K562 (cell line): ENCODE measurements at regions not wholly inside any gene's neighbourhood (a gene's known extent, or its start where the extent isn't known, plus 50 kb on each side); places are given as distances from the start of the nearest gene placed in this dataset.

Experiments used
- ATAC-seq: fragments of 200-7000 bp; cut with Tn5 transposase; 3 replicates; pipeline ENCODE4 v1.9.1; 2020; ENCODE audit warnings: moderate library complexity
- BruUV-seq: library from RNA; stranded (reverse); fragments of 400-500 nt; replicated peaks from 2 replicates; lab custom pipeline; 2021; lab: Mats Ljungman, UMichigan
- CTCF ChIA-PET: fragments of 300-600 bp; formaldehyde crosslinking; extraction: SDS; loops from one replicate; lab custom pipeline; 2021; ENCODE audit warnings: low intra/inter-chr PET ratio; lab: Yijun Ruan, JAX
- POLR2A ChIA-PET: fragments of 300-600, 350-650 bp; sonication (Branson Sonifier 250); formaldehyde crosslinking; extraction: SDS; loops from one replicate; lab custom pipeline; 2021; ENCODE audit warnings: antibody characterized with exemption, inconsistent platforms; lab: Yijun Ruan, JAX
- DNase-seq, 4 experiments: peaks; one replicate each; pipeline versions ENCODE4 v3.0.0 to v3.0.0-alpha.2; 2011 to 2018; ENCODE audit warnings: low spot score in 3 of 4, mixed read lengths in 3 of 4; ENCODE audit errors: extremely low read depth in 1 of 4
- FAIRE-seq: peaks from 2 replicates; lab custom pipeline; 2011; peaks lifted over from hg19 to GRCh38; lab: Jason Lieb, UNC
- H2AFZ ChIP-seq: 2 replicates; pipeline ENCODE4 v1.6.0; 2011; ENCODE audit warnings: low read depth, low read length, control low read depth, inconsistent platforms
- H3K27ac ChIP-seq: fragments of 200-600 bp; 3 replicates; pipeline ENCODE4 v1.8.0; 2011; ENCODE audit warnings: low read depth, mild to moderate bottlenecking, control low read depth, inconsistent platforms, low read length, moderate library complexity, mixed read lengths; ENCODE audit errors: extremely low read depth
- H3K27me3 ChIP-seq, 2 experiments: fragments of 300-600 bp in 1 of 2; 2 replicates in 1 of 2; 3 replicates in 1 of 2; pipeline versions ENCODE4 v1.6.0 to v1.8.0; 2011; ENCODE audit warnings: inconsistent platforms in 2 of 2, low read length in 2 of 2, mild to moderate bottlenecking in 1 of 2, mixed read lengths in 1 of 2, moderate library complexity in 1 of 2; ENCODE audit not compliant: control insufficient read depth in 2 of 2, insufficient read depth in 2 of 2
- H3K36me3 ChIP-seq: fragments of 300-600 bp; 3 replicates; pipeline ENCODE4 v1.8.0; 2011; ENCODE audit warnings: mild to moderate bottlenecking, low read length, inconsistent platforms; ENCODE audit not compliant: control insufficient read depth, insufficient read depth
- H3K4me1 ChIP-seq, 2 experiments: fragments of 200-600 bp in 1 of 2; replicated peaks in 1 of 2; 2 replicates in 1 of 2; 3 replicates in 1 of 2; pipeline versions ENCODE4 v1.5.1 to v1.8.0; 2011; ENCODE audit warnings: inconsistent platforms in 2 of 2, low read length in 2 of 2, mild to moderate bottlenecking in 1 of 2, mixed read lengths in 1 of 2, moderate library complexity in 1 of 2; ENCODE audit not compliant: control insufficient read depth in 2 of 2, insufficient read depth in 2 of 2
- H3K4me2 ChIP-seq: 2 replicates; pipeline ENCODE4 v1.6.1; 2011; ENCODE audit warnings: low read length, control low read depth, inconsistent platforms, mixed read lengths; ENCODE audit not compliant: insufficient read depth
- H3K4me3 ChIP-seq: fragments of 200-600 bp; sonication (generic), shearing (Covaris generic); 2 replicates; pipeline ENCODE4 v1.5.1; 2016; ENCODE audit warnings: control low read depth, inconsistent platforms
- H3K79me2 ChIP-seq: fragments of 200-600 bp; 3 replicates; pipeline ENCODE4 v1.8.0; 2011; ENCODE audit warnings: low read length, inconsistent platforms; ENCODE audit not compliant: control insufficient read depth, insufficient read depth
- H3K9ac ChIP-seq, 2 experiments: 2 replicates each; pipeline versions ENCODE4 v1.6.0 to v1.6.1; 2011; ENCODE audit warnings: low read depth in 2 of 2, low read length in 2 of 2, control low read depth in 1 of 2, inconsistent platforms in 1 of 2, mild to moderate bottlenecking in 1 of 2, mixed read lengths in 1 of 2; ENCODE audit not compliant: insufficient read depth in 1 of 2
- H3K9me1 ChIP-seq: one replicate; pipeline ENCODE4 v1.6.0; 2011; ENCODE audit warnings: inconsistent platforms, mild to moderate bottlenecking, low read length, moderate library complexity; ENCODE audit not compliant: control insufficient read depth, insufficient read depth
- H3K9me3 ChIP-seq: replicated peaks from 2 replicates; pipeline ENCODE4 v1.5.1; 2011; ENCODE audit warnings: low read depth, low read length, inconsistent platforms; ENCODE audit not compliant: control insufficient read depth, insufficient read depth
- H4K20me1 ChIP-seq: replicated peaks from 2 replicates; pipeline ENCODE4 v1.6.1; 2011; ENCODE audit warnings: low read length, inconsistent platforms, mixed read lengths; ENCODE audit not compliant: control insufficient read depth, insufficient read depth
- GABPA ChIP-seq: fragments of 200-800 bp; sonication (Bioruptor generic); conservative IDR thresholded peaks from 2 replicates; pipeline ENCODE4 v1.6.1; 2016; ENCODE audit warnings: low read depth, missing genetic modification characterization, missing compliant biosample characterization
- GATAD2B ChIP-seq: fragments of 450-650 bp; IDR thresholded peaks from 2 replicates; pipeline ENCODE4 v1.6.1; 2017; ENCODE audit warnings: mild to moderate bottlenecking, borderline replicate concordance
- RB1 ChIP-seq: fragments of 450-650 bp; IDR thresholded peaks from 2 replicates; pipeline ENCODE4 v1.6.1; 2017; ENCODE audit warnings: low read depth, mild to moderate bottlenecking
- U2AF2 ChIP-seq: fragments of 200-400 bp; formaldehyde crosslinking; optimal IDR thresholded peaks from 2 replicates; pipeline ENCODE3; 2017; ENCODE audit warnings: low read depth, mild to moderate bottlenecking, low read length
- ZNF354B ChIP-seq: fragments of 250-450 bp; sonication (Bioruptor Pico); IDR thresholded peaks from 2 replicates; pipeline ENCODE4 v1.4.0; 2020
- WGBS: fragments of 100-300 bp; shearing (Covaris generic); methylation state at CpG from one replicate; pipeline ENCODE4 v1.1.6; 2016; ENCODE audit warnings: low coverage, mixed read lengths; ENCODE audit not compliant: insufficient coverage; ENCODE audit errors: missing lambda C conversion rate; 5-methylcytosine and 5-hydroxymethylcytosine counted together
- in situ Hi-C: fragments of 300-500 bp; cut with MboI; formaldehyde crosslinking; loops from 4 replicates; pipeline ENCODE4 v1.15.0; 2018; ENCODE audit warnings: inconsistent platforms, mixed read lengths
- intact Hi-C: fragments of 100-400 bp; cut with micrococcal nuclease; formaldehyde crosslinking; loops from 2 replicates; pipeline ENCODE4 v1.14.2; 2022

- ATAC-seq = no peak
- no peaks in the 10 kb centered on the region for H3K9me1 ChIP-seq
- POLR2A ChIA-PET = no interaction called here
- no peak overlapping the region for H3K27ac ChIP-seq
- no peaks in the 10 kb centered on the region for H3K79me2 ChIP-seq
- H3K36me3 ChIP-seq = no peaks in the 10 kb centered on the region
- no TSS peak for BruUV-seq
- H3K4me1 ChIP-seq = peaks cover 16% of the 10 kb centered on the region in 2 experiments; a peak in 4 of 5 replicates
- 41% methylated on average over 7 of the region's 7 CpGs for WGBS
- no peak overlapping the region for H3K9ac ChIP-seq
- no peak for DNase-seq
- H3K27me3 ChIP-seq = peaks cover 0 to 13% of the 10 kb centered on the region in 2 experiments; a peak in 2 of 5 replicates
- intact Hi-C loops (no loop called here), in situ Hi-C loops (loop anchor here (5.0 to 25.0 kb wide), 3 partner anchors 172 to 798 kb away; no protein-coding TSS in a partner anchor)
- no peak overlapping the region for H3K4me2 ChIP-seq
- no peak overlapping the region for H2AFZ ChIP-seq
- no peak for TF ChIP-seq RB1
- TF ChIP-seq ZNF354B (CRISPR knock-in tag) = no peak
- no peak for TF ChIP-seq U2AF2
- no peak for TF ChIP-seq GATAD2B
- no peak for TF ChIP-seq GABPA (tag)
- CTCF ChIA-PET = interaction anchor here (3.2 kb wide), 1 partner anchor 263 kb away, joined by 15 read pairs; no protein-coding TSS in a partner anchor
- H4K20me1 ChIP-seq = no peaks in the 10 kb centered on the region
- no peaks in the 10 kb centered on the region for H3K9me3 ChIP-seq
- no peak for FAIRE-seq
- no peak overlapping the region for H3K4me3 ChIP-seq
Measured at GRCh38 chr13:99439048-99439447, 62.2 kb upstream of the TM9SF2 start.
